ENCODE measurements at regions not wholly inside any gene's neighbourhood (a gene's known extent, or its start where the extent isn't known, plus 50 kb on each side); places are given as distances from the start of the nearest gene placed in this dataset.

DNA sequence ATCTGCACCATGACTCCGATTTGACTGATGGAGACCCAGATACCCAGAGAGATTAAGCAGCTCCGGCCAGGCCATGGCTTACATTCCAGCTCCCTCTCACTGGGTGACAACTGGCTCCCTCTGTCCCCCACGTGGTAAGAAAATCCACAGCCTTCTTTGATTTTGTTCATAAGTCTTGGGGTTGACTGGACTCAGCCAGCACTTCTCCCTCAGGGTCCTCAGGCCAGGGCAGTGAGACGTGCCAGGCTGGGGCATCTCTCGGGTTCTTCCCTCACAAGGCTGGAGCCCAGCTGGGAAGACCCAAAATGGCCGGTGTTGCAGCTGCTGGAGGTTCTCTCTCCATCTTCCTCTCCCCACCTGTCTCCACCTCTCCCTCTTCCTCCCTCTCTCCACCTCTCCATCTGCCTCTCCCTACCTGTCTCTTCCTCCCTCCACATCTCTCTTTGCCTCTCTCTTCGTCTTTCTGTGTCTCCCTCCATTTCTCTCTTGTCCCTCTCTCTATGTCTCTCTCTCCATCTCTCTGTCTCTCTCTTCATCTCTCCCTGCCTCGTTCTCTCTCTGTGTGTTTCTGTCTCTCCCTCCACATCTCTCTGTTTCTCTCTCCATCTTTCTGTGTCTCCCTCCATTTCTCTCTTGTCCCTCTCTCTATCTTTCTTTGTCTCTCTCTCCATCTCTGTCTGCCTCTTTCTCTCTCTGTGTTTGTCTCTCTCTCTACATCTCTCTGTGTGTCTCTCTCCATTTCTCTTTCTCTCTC lies 105.3 kb downstream of the FOXL1 start:
- no peak for DNase-seq

DNA sequence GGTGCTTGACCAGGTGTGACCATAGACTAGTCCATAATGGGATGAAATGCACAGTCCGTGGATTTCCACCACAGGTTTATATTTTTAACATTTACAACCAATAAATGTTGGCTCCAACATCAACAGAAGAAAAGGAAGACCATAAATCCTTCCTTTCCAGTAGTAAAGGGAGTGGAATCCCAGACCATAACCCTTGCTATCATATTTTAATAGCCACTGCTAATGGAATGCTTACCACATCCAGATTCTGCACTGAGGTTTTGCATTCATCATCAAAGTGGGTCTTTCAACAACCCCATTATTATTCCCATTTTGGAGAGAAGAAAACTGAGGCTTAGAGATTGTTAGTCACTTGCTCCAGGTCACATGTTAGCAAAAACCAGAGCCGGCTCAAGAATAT lies 106.7 kb downstream of the FOXL1 start:
- DNase-seq, result no peak

DNA sequence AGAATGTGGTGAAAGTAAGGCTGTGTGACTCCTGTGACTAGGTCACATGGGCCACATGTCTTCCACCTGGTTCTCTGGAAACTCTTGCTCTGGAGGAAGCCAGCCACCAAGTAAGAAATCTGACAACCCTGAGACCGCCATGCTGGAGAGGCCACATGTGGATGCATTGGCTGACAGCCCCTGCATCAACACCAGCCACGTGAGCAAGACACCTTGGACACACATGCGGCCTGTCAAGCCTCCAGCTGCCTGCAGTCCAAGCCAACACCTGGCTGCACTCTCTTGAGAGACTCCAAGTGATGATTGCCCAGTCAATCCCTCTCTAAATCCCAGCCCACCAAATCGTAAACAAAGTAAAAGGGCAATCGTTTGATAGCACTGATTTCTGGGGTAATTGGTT lies 112.6 kb downstream of the FOXL1 start:
- no peak for DNase-seq

DNA sequence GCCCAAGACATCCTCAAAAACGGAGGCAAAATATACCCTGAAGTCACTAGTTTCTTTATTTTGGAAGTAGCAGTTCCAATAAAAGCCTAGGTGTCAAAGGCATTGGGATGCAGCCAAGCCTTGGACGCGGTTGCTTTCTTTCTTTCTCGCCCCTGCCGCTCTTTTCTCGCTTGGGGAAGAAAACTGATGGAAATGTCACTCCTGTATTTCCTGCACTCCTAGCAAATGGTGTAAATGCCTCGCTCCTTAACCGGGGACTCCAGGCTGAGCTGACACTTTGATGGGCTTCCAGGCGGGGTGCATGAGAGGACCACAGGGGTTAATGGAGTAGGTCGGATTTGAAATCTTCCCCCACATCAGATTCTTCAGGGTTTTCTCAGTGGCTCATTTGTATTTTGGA lies 114.1 kb downstream of the FOXL1 start:
- DNase-seq, result no peak

DNA sequence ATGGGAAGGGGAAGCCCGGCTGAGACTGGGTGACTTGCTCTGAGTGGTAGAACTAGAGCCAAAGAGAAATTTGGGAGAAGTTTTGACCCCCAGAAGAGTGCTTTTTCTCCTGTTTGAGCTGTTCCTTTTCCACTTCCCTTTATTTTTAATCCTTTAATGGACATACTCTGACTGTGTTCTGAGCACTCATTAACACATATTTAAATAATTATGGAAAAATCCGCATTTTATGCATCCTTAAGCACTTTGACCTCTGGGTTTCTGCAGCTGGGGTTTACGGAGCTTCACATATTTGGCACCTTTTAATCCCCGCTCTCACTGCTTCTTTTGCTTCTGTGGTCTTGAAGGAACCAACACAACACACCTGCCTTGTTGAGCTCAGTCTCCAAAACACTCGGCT lies 114.7 kb downstream of the FOXL1 start:
- DNase-seq, result no peak

DNA sequence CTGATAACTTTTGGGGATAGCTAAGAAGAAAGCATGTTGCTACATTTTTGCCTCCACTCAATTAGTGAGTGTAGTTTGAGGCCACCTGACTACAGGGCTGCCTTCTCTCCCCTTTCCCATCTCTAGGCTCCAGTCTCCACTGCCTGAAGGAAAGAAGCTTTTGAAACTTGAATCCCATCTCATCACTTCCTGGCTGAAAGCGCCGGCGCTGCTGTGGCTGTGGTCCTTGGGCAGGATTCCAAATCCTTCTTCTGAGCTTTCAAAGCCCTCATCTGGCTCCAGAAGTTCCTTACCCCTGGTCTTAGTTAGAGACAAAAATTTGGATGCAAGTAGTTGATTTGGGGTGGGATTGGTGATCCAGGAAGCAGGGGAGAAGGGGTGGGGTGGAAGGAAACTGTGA lies 119.4 kb downstream of the FOXL1 start:
- no peak for DNase-seq

DNA sequence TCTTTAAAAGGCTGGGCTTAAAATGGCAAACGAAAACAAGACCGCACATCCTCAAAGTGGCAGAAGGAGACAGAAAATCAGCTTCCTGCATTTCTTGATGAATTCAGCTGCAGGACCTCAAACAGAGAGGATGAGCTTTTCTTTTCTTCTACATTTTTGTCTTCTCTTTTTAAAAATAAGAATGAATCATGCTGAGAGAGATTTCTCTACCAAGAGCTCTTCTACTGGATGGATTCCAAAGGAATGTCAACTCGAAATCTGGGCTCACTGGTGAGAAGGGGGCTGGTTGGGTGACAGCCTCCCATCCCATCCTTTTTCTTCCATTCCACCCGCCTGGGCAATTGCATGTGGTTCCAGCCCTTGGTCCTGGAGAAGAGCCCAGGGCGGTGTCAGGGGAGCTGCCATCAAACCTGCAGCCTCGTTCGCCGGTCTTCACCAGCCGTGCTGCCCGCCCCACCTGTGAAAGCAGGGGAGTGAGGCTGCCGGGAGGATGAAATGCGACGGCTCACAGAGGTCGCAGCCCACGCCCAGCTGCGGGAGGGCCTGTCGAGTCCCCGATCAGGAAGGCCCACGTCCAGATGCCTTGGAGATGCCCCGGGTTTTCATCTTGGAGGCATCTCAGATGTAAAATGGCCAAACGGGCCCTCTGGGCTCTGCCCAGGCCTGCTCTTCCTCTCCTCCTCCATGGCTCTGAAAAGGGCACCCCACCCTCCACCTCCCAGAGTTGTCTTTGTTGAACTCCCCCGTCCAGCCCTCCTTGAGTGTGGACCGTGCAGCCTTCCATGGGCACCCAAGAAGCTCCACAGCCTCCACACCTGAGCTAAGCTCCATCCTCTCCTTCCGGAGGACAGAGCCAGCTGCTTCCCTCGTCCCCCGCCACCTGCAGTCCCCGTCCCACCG lies 121.9 kb downstream of the FOXL1 start:
- no peak for DNase-seq

DNA sequence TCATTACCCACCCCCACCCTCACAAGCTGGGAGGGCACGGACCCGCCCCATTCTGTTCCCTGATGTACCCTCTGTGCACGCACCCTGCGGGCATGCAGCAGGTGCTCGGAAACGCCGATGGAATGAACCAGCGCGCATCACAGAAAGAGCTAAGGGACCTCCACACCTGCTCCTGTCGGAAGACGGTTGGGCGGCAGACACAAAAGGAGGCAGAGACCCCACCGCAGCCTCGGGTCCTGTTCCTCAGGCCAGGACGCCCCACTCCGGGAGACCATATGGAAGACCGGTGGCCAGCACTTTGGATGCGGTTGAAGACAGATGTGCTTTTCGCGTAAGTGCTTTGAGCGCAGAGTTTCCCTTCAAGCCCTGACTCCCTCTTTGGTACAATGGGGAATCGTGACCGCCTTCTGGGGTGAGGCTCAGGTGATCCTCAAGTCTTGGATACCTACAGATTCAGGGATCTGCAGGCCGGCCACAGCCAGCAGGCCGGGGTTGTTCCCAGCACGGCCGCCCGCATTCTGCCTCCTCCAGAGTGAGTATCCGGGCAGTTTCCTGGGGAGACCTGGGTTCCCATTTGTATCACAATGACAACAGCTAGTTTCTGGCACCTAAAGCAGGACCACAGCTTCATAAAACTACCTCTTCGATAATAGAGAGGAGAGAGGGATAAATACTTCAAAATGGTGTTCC lies 123.1 kb downstream of the FOXL1 start:
- DNase-seq, result no peak

DNA sequence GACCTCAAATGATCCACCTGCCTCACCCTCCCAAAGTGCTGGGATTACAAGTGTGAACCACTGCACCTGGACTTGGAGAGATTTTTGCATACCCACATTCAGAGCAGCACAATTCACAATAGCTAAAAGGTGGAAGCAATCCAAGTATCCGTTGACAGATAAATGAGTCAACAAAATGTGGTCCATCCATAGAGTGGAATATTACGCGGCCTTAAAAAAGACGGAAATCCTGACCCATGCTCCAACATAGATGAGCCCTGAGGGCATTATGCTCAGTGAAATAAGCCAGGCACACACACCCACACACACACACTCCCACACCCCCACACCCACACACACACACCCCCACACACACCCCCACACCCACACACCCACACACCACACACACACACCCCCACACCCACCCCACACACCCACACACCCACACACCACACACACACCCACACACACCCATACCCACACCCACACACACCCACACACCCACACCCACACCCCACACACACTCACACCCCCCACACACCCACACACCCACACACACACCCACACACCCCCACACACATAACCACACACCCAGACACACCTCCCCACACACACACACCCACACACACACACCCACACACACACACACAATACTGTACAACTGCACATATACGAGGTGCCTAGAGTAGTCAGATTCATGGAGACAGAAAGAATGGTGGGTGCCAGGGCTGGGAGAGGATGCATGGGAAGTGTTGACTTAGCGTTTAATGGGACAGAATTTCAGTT lies 124.7 kb downstream of the FOXL1 start:
- DNase-seq, result no peak

DNA sequence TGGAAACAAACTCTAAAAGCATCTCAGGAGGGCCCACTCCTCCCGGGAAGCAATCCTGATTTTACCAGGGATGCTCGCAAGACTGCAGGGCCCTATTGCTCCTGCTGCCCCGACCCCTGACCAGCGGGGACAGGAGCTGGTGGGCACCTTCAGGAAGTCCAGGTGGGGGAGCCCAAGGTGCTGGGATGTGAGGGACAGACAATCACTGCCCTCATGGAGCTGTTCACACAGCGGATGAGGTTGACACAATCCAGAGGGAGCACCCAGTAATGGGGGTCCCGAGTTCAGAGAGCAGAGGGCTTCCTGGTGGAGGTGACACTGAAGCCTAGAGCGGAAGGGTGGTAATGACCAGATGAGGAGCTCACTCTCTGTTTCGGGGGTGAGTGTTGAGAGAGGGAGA lies 126.2 kb downstream of the FOXL1 start:
- DNase-seq, result no peak

DNA sequence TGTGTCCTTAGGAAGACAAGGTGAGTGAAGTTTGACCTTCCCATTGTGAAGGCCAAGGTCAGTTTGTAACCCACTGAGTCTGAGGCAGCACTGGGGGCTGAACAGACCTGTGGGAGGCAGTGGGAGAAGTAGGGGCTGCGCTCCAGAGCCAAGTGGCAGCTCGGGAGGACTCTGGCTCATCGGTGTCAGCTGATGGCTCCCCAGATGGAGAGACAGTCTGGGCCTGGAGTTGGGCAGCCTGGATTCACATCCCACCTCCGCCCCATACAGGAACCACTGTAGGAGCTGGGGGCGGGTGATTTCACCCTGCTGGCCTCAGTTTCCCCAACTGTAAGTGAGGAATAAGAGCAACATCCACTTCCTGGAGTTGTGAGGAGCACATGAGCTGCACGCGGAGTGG lies 128.4 kb downstream of the FOXL1 start:
- DNase-seq, result no peak

DNA sequence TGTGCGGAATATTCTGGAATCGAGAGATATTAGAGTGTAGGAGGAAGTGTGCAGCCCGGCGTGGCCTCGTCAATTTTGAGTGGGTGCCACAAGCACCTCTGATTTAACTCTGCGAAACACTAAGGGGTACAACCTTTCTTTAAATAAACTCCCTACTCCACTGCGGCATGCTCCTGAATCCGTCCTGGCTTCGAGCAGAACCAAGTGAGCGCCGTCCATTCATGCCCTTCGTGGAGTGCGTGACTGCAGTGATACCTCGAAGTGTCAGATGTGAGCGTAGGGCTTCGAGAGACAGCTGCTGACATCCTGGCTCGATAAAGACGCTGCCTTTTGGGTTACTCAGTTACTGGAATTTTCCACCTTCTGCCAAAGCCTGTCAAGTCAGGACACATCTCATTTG lies 128.8 kb downstream of the FOXL1 start:
- no peak for DNase-seq

DNA sequence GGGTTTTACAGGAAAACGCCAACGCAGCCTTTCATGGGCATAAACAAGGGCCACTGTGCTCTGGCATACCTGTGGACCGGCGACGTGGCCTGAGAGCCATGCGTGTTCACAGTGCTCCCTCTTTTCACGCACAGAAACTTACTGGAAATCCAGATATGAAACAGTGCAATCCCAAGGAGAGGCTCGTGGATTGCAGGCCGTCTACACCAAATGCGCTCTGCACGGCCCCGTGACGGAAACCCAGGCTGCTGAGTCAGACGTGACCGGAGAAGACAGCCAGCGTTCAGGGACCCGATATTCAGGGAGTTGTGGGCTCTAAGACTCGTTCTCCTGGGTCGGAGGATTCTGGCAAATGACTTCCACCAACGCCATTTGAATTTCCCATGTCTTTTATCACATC lies 129.2 kb downstream of the FOXL1 start:
- no peak for DNase-seq

DNA sequence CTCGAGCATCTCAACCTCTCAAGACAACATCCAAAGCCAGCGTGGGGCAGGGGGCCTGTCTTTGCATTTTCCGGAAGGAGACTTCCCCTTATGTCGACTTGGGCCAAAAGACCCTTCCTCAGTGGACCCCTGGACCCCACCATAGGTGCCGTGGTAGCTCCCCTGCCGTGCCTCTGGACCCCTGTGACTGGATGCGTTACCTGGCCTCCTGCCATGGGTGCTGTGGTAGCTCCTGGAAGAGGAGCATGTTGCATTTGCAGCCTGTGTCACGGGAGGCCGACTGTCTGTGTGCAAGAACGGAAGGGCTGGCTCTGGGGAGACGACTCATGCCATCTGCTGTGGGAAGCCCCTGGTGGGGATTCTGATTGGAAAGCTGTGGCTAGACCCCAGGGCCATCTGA lies 130.1 kb downstream of the FOXL1 start:
- DNase-seq, result no peak

DNA sequence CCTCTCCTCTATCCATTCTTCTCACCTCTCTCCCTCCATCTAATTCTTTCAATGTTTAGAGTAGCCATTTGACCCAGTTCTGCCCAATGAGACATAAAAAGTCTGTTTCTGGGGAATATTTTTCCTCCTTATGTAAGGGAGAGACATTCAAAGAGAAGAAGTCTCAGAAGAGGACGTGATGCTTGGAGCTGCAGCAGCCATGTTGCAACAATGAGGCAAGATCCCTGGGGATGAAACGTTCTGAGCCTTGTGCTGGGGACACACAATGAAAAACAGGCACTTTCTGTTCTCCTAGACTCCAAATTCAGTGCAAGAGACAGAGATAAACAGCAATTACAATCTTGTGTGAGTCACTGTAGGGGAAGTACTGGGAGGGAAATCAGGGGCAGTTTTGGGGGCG lies 130.8 kb downstream of the FOXL1 start:
- no peak for DNase-seq

DNA sequence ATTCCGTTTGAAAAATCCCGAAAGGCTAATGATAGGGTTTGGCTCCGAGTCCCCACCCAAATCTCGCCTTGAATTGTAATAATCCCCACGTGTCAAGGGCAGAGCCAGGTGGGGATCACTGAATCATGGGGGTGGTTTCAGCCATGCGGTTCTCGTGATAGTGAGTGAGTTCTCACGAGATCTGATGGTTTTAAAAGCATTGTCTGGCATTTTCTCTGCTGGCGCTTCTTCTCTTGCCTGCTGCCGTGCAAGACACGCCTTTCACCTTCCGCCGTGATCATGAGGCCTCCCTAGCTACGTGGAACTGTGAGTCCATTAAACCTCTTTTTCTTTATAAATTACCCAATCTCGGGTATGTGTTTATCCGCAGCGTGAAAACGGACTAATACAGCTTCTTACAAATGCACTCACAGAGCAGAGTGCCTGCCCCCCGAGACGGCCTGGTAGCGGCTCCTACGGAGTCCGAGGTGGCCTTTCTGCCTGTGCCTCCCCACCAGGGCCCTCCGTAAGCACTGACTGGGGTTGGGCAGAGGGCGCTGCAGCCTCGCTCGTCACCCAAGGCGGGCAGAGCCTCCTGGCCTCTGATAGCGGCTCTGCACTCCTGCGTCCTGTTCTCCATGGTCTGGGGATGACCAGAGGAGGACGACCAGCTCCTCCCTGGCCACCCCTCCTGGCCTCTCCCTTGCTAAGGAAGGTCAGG lies 131.7 kb downstream of the FOXL1 start:
- no peak for DNase-seq

DNA sequence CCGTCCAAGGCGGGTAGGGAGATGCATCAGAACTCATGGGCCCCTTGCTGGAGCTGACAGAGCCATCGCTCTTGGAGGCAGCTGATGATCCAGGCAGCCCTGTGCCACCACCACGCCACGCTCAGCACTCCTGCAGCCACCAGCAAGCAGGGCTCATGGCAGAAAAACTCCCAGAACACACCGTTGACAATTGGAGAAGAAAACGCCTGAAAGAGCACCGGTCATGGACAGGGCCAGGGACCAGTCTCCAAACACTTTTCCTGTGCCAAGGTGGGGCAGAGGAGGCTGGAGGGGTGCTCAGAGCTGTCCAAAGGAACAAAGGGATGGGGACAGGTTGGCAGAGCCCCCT lies 132.2 kb downstream of the FOXL1 start:
- DNase-seq, result no peak

DNA sequence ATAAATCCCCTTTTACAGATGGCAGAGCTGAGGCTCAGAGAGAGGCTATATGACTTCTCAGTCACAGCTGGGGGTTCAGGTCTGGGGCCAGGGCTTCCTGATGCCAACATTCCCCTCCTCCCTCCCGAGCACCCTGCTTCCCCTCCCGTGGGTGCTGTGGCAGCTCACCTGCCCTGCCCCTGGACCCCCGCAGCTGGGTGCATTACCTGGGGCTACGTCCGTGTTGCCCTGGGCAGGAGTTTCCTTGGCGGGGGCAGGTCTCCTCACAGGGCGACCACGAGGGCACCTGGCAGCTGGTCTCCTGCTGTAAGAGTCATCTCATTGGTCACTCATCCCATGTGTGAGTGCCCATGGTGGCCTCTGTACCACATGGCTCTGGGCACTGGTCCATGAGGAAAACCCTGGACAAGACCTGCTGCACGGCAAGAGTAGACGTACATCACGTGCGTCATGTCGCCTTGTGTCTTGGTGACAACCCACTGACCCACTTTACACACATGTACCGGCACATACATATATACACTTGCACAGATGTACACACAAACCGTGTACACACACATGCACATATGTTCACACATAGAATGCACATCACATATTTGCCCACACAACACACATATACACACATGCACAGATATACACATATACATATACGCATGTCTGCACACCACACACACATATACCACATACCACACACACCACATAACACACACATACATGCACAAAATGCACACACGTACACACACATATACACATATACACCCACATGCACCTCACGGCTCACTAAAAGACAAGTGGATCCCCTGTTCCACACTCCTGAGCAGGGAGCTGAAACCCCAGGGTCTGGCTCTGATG lies 134.0 kb downstream of the FOXL1 start:
- DNase-seq, result no peak

DNA sequence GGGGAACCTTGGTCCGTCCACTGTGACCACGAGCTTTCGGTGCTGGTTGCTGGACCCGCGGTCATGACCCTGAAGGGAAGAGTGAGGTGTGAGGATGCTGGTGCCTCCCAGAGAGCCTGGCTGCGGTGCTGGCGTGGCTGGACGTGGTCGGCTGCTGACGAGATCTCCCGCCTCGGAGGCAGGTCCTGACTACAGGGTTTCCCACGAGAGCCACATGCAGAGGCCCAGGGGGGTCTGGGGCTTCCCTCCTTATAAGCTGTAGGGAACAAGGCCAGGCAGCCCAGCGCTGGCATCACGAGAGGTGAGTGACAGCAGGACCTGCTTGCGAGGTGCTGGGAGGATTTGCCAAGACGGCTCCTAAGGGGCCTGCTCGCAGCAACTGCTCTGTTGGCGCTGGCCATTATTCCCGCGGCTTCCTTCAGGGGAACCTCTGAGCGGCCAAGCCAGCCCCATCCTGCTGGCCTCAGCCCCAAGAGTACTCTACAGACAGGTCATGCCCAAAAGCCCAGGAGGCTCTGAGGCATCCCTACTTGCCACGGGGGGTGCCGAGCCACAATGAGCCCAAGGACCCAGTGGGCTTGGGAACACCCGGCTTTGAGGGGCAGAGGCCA lies 134.8 kb downstream of the FOXL1 start:
- DNase-seq, result no peak

DNA sequence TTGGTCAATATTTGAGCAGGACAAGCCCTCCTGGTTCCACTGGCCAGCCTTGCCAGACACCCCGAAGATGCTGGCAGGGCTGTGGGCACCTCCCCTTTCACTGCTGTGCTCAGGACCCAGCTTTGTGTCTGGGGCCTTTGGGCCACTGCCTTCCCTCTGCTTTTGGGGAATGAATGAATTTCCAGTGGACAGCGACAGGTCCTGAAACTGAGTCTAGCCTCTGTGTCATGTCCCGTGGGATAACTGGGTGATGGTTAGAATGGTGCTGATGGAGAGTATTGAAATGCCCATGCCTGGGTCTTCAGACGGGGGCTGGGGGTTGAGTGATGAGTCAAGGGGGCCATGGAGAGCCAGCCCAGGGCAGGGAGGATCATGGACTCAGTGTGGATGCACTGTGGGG lies 135.8 kb downstream of the FOXL1 start:
- no peak for DNase-seq

DNA sequence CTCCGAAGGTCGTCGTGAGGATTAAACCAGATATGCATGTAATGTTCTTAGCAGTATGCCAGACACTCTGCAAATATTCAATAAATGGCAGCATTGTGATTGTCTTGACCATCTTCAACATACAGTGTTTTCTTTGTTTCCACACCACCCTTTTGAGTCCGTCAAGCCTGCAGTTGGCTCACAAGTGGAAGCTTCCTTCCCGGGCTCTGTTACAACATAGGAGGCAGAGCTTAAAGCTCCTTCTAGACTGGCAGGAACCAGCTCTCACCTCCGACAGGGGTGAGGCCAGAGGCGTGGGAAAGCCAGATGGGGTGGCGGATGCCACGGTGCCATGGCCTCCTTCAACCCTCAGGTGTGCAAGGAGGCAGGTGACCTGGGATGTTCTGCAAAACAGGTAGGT lies 138.3 kb downstream of the FOXL1 start:
- no peak for DNase-seq
